Loucy (cell line): ENCODE measurements at regions not wholly inside any gene's neighbourhood (a gene's known extent, or its start where the extent isn't known, plus 50 kb on each side); places are given as distances from the start of the nearest gene placed in this dataset.

Experiments
- EZH2phosphoT487 ChIP-seq: fragments of 200-600 bp; IDR thresholded peaks from 2 replicates; pipeline ENCODE4 v1.6.1; 2018; ENCODE audit warnings: antibody characterized with exemption, mild to moderate bottlenecking, moderate library complexity, borderline replicate concordance
- TF ChIP-seq, protein P1 (sequence below): fragments of 200-600 bp; sonication (generic); conservative IDR thresholded peaks from 2 replicates; pipeline ENCODE4 v1.5.1; 2014; ENCODE audit warnings: mild to moderate bottlenecking, antibody characterized with exemption, low read length

DNA sequence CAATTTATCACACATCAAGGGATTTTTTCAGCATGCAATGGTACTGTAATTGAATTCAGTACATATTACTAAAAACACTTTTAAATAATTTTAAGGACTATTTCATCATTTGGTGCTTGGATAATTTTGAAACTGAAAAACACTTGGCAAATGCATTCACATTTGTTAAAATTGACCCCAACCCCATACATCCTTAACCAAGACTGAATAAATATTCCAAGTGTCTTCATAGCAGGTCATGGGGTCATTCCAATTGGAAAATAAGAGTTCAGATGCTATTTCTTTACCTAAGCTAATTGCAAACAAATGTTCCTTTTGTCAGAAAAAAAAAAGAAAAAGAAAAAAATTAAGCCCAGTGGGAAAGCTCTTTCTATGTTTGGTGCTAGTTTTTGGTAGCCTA is 516.4 kb upstream of the SPRY2 start:
- TF ChIP-seq, protein P1, sequence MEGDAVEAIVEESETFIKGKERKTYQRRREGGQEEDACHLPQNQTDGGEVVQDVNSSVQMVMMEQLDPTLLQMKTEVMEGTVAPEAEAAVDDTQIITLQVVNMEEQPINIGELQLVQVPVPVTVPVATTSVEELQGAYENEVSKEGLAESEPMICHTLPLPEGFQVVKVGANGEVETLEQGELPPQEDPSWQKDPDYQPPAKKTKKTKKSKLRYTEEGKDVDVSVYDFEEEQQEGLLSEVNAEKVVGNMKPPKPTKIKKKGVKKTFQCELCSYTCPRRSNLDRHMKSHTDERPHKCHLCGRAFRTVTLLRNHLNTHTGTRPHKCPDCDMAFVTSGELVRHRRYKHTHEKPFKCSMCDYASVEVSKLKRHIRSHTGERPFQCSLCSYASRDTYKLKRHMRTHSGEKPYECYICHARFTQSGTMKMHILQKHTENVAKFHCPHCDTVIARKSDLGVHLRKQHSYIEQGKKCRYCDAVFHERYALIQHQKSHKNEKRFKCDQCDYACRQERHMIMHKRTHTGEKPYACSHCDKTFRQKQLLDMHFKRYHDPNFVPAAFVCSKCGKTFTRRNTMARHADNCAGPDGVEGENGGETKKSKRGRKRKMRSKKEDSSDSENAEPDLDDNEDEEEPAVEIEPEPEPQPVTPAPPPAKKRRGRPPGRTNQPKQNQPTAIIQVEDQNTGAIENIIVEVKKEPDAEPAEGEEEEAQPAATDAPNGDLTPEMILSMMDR, result no peak
- no peak for TF ChIP-seq EZH2phosphoT487
